SH-SY5Y (cell line): ENCODE measurements at regions not wholly inside any gene's neighbourhood (a gene's known extent, or its start where the extent isn't known, plus 50 kb on each side); places are given as distances from the start of the nearest gene placed in this dataset.

Experiments used
- GATA2 ChIP-seq: IDR thresholded peaks from 2 replicates; pipeline ENCODE4 v1.6.1; 2011; ENCODE audit warnings: mild to moderate bottlenecking, low read depth, low read length
- GATA3 ChIP-seq: IDR thresholded peaks from 2 replicates; pipeline ENCODE4 v1.6.1; 2011; ENCODE audit warnings: low read depth, mild to moderate bottlenecking, low read length, moderate library complexity

GRCh38 chr5:101370181-101370580, 467.1 kb upstream of the ST8SIA4 start:
- TF ChIP-seq GATA3 (no peak), GATA2 (no peak)
